HG03520 (cell line): ENCODE measurements at regions not wholly inside any gene's neighbourhood (a gene's known extent, or its start where the extent isn't known, plus 50 kb on each side); places are given as distances from the start of the nearest gene placed in this dataset.
"Not testable (repeated sequence)": the region's sequence is repeated elsewhere in the genome, so short reads cannot be mapped to it uniquely, and the experiment has no call there.

ENCODE experiments used
- ATAC-seq: cut with Tn5 transposase; IDR thresholded peaks from one replicate; pipeline ENCODE4 v1.9.1; 2021; ENCODE audit warnings: mild to moderate bottlenecking, moderate library complexity; ENCODE audit not compliant: unreplicated experiment

DNA sequence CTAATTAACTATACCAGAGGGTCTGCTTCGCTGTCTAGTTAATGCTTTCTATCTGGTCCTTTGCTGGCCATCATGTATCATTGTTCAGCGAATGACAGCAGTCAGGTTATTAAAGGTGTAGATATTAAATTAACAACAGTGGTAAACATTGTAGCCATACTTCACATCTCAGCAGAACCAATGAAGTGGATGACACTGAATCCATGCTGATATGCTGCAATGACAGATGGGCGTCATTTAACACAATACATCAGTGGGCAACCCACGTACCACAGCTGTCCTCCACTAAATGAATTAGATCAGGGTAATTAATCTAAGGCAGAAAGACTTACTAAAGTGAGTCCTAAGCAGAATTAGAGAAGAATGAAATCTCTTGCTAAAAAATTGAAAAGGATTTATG is 767.2 kb downstream of the NXPH1 start:
- no peak for ATAC-seq

- ATAC-seq, result no peak
Measured at GRCh38 chr7:9201928-9202327, 768.5 kb downstream of the NXPH1 start.

DNA sequence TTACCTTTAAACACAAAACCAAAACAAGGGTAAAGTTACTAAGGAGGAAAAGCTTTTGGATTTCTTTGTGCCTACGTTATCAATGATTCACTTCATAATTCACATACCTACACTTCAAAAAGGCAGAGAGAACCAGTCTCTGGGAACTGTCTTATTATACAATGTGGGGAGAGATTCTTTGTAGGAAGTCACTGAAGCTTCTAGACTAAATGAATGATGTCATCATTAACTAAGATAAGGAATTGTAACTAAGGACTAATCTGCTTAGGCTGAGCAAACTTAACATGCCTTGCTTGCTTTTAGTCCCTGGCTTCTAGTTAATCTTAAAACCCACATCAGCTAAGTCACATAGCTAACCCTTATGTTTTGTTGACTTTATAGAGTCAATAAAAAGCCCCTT is 771.2 kb downstream of the NXPH1 start:
- no peak for ATAC-seq

GRCh38 chr7:9210114-9210513 is 776.7 kb downstream of the NXPH1 start:
- ATAC-seq, result no peak

- no peak for ATAC-seq
Measured at GRCh38 chr7:9217204-9217603, 783.8 kb downstream of the NXPH1 start.

DNA sequence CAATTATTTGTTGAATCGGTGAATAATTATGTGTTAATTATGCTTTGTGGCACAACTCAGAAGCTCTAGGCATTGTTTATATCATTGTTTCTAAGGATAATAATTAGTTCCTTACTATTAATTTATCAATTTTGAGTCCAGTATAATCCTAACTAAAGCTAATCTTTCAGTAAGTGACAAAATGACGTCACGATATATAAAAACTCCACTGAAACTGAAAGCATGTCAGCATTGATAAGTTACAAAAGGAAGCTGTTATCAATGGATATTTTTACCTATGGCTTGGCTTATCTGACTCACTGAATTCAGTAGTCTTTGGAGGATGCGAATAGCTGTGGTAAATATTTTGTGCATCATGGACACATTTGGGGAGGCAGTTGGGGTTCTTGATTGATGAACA is 793.1 kb downstream of the NXPH1 start:
- no peak for ATAC-seq

DNA sequence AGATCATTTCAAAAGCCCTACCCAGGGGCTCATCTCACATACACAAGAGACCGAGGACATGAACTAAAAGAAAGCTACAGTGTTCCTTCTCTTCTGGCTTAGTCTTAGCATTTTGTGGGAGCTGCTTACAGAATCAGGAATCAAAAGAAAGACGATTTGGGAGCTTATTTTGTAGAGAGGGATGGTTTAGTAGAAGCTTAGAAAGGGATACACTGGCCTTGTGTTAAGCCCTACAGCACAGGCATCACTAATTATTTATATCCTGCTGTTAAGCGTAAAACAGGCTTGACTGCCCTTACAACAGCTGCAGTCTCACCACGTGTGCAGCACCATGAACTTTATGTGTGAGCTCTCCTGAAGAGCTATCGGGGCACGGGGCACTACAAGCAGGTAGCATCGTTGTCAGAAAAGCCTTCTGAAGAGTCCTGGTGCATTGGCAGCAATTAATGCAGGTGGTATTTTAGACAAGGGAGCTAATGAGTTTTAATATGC is 798.3 kb downstream of the NXPH1 start:
- ATAC-seq, result no peak

DNA sequence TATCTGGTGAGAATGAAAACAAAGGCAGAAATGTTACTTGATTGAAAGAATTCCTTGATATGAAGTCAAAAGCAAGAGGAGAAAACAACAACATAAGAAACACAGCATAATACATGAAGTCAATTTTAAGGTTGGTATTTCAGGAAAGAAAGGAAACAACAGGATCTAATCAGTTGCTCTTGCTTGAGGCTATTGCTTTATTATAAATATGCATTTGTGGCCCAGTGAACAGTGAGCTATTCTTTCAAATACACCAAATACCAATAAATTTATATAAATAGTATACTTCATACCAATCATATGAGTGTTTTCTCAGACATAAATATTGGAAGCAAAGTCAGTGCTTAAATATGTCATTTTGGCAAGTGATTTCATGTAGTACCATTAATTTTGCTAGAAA is 806.6 kb downstream of the NXPH1 start:
- ATAC-seq, result no peak

DNA sequence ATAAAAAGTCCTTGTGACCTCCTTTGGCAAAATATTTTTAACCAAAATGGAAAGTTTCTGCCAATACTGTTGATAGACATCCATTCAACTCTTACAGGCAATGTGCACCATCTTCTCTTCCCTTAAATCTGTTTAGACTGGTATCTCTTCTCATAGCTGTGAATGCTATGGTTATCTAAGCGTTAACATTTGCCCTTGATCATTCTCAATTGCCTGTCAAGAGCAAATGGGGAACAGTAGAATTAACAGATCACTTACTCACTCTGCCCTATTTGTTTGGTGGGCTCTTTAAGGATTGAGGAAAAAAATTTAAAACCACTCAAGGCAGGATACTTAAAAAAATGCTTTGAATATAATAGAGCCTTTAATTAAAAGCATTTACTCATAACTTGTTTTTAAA is 808.4 kb downstream of the NXPH1 start:
- ATAC-seq, result no peak

GRCh38 chr7:9242636-9243035 is 809.2 kb downstream of the NXPH1 start:
- ATAC-seq, result no peak

- ATAC-seq, result no peak
Measured at GRCh38 chr7:9250876-9251275, 817.5 kb downstream of the NXPH1 start.

DNA sequence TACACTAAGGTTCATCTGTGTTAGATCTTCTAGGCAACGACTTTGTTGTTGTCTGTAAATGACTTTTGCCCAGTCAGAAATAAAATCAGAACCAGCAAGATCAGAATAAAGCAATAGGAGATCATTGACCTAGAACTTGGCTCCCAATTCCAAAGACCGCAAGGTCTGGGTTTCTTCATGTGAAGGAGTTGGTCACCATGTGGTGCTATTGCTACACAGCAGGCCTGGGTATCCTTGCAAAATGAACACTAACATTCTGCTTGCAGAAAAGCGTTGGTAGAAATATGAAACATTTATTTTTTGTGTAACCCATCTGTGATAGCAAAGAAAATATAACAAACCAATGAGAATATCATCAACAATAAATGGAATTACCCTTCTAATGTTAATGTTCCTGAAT is 831.0 kb downstream of the NXPH1 start:
- ATAC-seq, result no peak

DNA sequence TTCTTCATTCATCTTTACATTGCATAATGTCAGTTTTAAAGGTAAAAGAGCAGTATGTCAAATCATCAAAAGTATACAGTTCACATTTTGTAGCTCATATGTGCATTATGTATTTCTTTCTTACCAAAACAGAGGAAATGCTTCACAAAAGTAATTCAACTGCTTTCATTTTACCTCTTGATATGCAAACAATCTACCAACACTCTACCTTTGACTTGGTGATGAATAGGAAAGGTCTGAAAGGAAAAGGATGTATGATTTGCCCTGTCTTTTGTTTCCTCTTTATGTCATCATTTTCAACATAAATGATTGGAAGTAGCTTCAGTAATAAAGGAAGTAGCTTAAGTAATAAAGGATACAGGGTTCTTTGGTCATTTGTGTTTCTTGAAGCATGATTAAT is 846.7 kb downstream of the NXPH1 start:
- ATAC-seq, result no peak

DNA sequence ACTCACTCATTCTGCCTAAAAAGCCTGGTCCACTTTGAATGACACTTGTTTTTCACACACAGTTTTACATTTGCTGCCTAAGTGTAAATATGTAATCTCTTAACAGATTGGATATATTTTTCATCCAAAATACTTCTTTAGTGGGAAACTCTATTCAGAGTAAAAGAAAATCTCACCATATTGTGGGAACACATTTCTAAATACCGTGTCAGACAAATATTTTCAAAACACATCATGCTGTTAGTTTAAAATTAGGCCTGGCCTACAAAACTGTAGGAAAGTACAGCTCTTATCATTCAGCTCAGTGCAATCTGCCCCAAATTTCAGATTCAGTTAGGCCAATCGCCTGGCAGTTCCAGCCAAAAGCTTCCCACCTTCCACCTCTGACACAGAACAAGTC is 849.8 kb downstream of the NXPH1 start:
- no peak for ATAC-seq

GRCh38 chr7:9302436-9302835 is 869.0 kb downstream of the NXPH1 start:
- no peak for ATAC-seq

- ATAC-seq, result no peak
Measured at GRCh38 chr7:9307131-9307530, 873.7 kb downstream of the NXPH1 start.

DNA sequence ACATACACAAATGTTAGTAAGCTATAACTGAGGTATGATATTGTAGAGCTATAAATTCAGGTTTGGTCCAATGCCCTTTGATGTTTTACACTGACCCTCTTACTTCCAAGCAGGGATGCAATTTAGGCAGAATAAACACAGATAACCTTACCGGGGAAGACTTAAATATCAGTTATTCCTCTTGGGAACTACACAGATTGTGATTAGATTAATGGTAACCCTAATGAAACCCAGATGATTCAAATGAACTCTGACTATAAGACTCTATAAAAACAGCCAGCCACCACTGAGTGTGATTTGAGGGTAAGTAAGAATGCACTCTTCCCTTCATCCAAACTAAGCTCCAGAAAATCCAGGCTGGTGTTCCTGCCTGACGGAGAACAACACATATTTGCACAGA is 891.1 kb downstream of the NXPH1 start:
- no peak for ATAC-seq

GRCh38 chr7:9328296-9328695 is 894.9 kb downstream of the NXPH1 start:
- no peak for ATAC-seq

- ATAC-seq, result no peak
Measured at GRCh38 chr7:9349625-9350024, 916.2 kb downstream of the NXPH1 start.

- no peak for ATAC-seq
Measured at GRCh38 chr7:9391221-9391620, 957.8 kb downstream of the NXPH1 start.

DNA sequence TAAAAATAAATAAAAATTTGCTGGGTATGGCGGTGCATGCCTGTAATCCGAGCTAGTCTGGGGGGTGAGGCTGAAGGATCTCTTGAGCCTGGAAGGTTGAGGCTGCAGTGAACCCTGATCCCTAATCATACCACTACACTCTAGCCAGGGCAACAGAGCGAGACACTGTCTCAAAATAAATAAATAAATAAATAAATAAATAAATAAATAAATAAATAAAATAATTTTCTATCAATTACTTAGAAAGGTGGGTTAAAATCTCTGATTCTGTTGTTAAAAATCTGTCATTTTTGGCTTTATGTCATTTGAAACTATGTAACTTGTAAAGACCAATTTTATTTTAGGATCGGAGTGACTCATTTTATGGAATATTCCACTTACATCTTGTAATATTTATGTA is 958.6 kb downstream of the NXPH1 start:
- ATAC-seq, result no peak

DNA sequence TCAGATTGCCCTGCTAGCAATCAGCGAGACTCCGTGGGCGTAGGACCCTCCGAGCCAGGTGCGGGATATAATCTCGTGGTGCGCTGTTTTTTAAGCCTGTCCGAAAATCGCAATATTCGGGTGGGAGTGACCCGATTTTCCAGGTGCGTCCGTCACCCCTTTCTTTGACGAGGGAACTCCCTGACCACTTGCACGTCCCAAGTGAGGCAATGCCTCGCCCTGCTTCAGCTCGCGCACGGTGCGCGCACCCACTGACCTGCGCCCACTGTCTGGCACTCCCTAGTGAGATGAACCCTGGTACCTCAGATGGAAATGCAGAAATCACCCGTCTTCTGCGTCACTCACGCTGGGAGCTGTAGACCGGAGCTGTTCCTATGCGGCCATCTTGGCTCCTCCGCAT is 971.0 kb downstream of the NXPH1 start:
- not testable (repeated sequence) for ATAC-seq

DNA sequence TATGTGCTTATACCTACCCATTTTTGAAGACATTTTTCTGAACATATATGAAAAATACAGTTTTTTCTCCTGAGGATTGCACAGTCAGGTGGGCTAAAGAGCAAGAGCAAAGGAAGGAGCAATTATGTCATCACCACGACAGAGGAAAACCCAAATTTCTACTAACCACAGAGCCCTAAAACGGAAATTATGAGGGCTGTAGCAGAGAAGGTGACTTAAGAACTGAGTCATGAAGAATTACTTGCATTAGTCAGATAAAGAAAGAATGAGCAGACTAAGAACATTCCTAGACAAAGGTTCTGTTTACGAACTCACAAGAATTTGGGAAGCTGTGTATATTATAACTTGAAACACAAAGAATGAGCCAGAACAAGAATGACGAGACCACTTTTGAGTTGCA is 974.4 kb downstream of the NXPH1 start:
- ATAC-seq, result no peak

DNA sequence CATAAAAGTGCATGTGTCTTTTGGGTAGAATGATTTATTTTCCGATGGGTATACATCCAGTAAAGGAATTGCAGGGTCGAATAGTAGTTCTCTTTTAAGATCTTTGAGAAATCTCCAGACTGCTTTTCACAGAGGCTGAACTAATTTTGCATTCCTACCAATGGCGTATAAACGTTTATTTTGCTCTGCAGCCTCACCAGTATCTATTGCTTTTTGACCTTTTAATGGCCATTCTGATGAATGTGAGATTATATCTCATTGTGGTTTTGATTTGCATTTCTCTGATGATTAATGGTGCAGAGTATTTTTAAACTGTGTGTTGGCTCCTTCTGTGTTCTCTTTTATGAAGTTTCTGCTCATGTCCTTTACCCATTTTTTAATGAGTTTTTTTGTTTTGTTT is 1020.1 kb downstream of the NXPH1 start:
- ATAC-seq, result no peak
